ENCODE measurements at regions not wholly inside any gene's neighbourhood (a gene's known extent, or its start where the extent isn't known, plus 50 kb on each side); places are given as distances from the start of the nearest gene placed in this dataset.

GRCh38 chr2:219878516-219878915 is 251.1 kb downstream of the SLC4A3 start:
- no peak overlapping the region for H4K8ac ChIP-seq (replicated peaks; ENCODE audit: insufficient read length, low read depth, low read length)
- no peak overlapping the region for H3T11ph ChIP-seq (ENCODE audit: low read length)
- H3K4me1 ChIP-seq (ENCODE audit: insufficient read depth, low read length) = 0 out of 2 replicates have a peak, but pooled peaks cover 4% of the 10 kb centered on the region
- no peak overlapping the region for H3K18ac ChIP-seq (ENCODE audit: insufficient read length, low read depth, low read length)
- no peak overlapping the region for H2BK12ac ChIP-seq (ENCODE audit: insufficient read length, low read depth, low read length)
- no peak overlapping the region for H3K27ac ChIP-seq (ENCODE audit: insufficient read length, low read depth, low read length)
- no peak overlapping the region for H2AFZ ChIP-seq (ENCODE audit: low read length)
- no peaks in the 10 kb centered on the region for H4K20me1 ChIP-seq (ENCODE audit: control insufficient read depth, insufficient read depth, insufficient read length)
- no peak overlapping the region for H2BK5ac ChIP-seq (ENCODE audit: insufficient read length, low read length)
- H3K4me3 Mint-ChIP-seq = no peak overlapping the region
- no peaks in the 10 kb centered on the region for H3K79me2 ChIP-seq (ENCODE audit: insufficient read depth, low read length)
- H3K23me2 ChIP-seq (ENCODE audit: insufficient read length, low read depth, low read length, poor library complexity, severe bottlenecking) = no peaks in the 10 kb centered on the region
- TF ChIP-seq CTCF (conservative IDR thresholded peaks at IDR 0.05) = no peak
- no peak overlapping the region for H3K14ac ChIP-seq (ENCODE audit: insufficient read depth, low read length)
- no peak overlapping the region for H2BK20ac ChIP-seq (ENCODE audit: low read depth, low read length, poor library complexity, severe bottlenecking)
- no peak overlapping the region for H3K4me2 ChIP-seq (ENCODE audit: insufficient read depth, insufficient read length, low read length)
- H3K36me3 Mint-ChIP-seq (ENCODE audit: insufficient read depth in 1 of 3, low read depth in 3 of 3) = peaks cover 0 to 4% (median 0%) of the 10 kb centered on the region in 3 experiments; a peak in 2 of 7 replicates
- H3K4me1 Mint-ChIP-seq = peaks cover 30 to 31% of the 10 kb centered on the region in 2 experiments
- no peak overlapping the region for H3K9ac ChIP-seq (ENCODE audit: extremely low read depth, insufficient read length, low read length)
- no peak for DNase-seq
- H2AK5ac ChIP-seq (ENCODE audit: insufficient read length, low read length) = no peak overlapping the region
- peaks cover 3 to 4% of the 10 kb centered on the region in 2 experiments; a peak in 3 of 5 replicates for H3K9me3 Mint-ChIP-seq
- H3K79me1 ChIP-seq (ENCODE audit: insufficient read depth, low read depth, low read length, poor library complexity, severe bottlenecking) = no peaks in the 10 kb centered on the region
- H4K91ac ChIP-seq (ENCODE audit: insufficient read length, low read depth, low read length) = no peak overlapping the region
- no peak overlapping the region for H4K5ac ChIP-seq (ENCODE audit: insufficient read length, low read depth, low read length)
- no peak overlapping the region for H3K4ac ChIP-seq (ENCODE audit: low read depth, low read length)
- H3K27ac Mint-ChIP-seq = no peak overlapping the region
- WGBS (ENCODE audit: extremely low coverage, insufficient read length, low lambda C conversion rate) = no CpG with 5 or more reads among the region's 5 CpGs
- H2BK120ac ChIP-seq (ENCODE audit: low read depth, low read length, poor library complexity, severe bottlenecking) = no peak overlapping the region
- H3K9me3 ChIP-seq (ENCODE audit: control insufficient read depth, low read depth, low read length) = no peaks in the 10 kb centered on the region
- no peak overlapping the region for H3K56ac ChIP-seq (ENCODE audit: insufficient read length, low read depth, low read length)
- H3K27me3 Mint-ChIP-seq (ENCODE audit: low read depth) = peaks cover 2% of the 10 kb centered on the region; the same call in 1 of the 2 replicates
- no peak overlapping the region for H3K23ac ChIP-seq (ENCODE audit: insufficient read length, low read depth, low read length)
- no peaks in the 10 kb centered on the region for H3K27me3 ChIP-seq (ENCODE audit: insufficient read depth, low read length)
- no peak overlapping the region for H2BK15ac ChIP-seq (ENCODE audit: low read depth, low read length)
